K562 (cell line): ENCODE measurements at regions not wholly inside any gene's neighbourhood (a gene's known extent, or its start where the extent isn't known, plus 50 kb on each side); places are given as distances from the start of the nearest gene placed in this dataset.

ENCODE experiments used
- ATAC-seq: fragments of 200-7000 bp; cut with Tn5 transposase; 3 replicates; pipeline ENCODE4 v1.9.1; 2020; ENCODE audit warnings: moderate library complexity
- BruUV-seq: library from RNA; stranded (reverse); fragments of 400-500 nt; replicated peaks from 2 replicates; lab custom pipeline; 2021; lab: Mats Ljungman, UMichigan
- CTCF ChIA-PET: fragments of 300-600 bp; formaldehyde crosslinking; extraction: SDS; loops from one replicate; lab custom pipeline; 2021; ENCODE audit warnings: low intra/inter-chr PET ratio; lab: Yijun Ruan, JAX
- POLR2A ChIA-PET: fragments of 300-600, 350-650 bp; sonication (Branson Sonifier 250); formaldehyde crosslinking; extraction: SDS; loops from one replicate; lab custom pipeline; 2021; ENCODE audit warnings: antibody characterized with exemption, inconsistent platforms; lab: Yijun Ruan, JAX
- DNase-seq, 4 experiments: peaks; one replicate each; pipeline versions ENCODE4 v3.0.0 to v3.0.0-alpha.2; 2011 to 2018; ENCODE audit warnings: low spot score in 3 of 4, mixed read lengths in 3 of 4; ENCODE audit errors: extremely low read depth in 1 of 4
- FAIRE-seq: peaks from 2 replicates; lab custom pipeline; 2011; peaks lifted over from hg19 to GRCh38; lab: Jason Lieb, UNC
- H2AFZ ChIP-seq: 2 replicates; pipeline ENCODE4 v1.6.0; 2011; ENCODE audit warnings: low read depth, low read length, control low read depth, inconsistent platforms
- H3K27ac ChIP-seq: fragments of 200-600 bp; 3 replicates; pipeline ENCODE4 v1.8.0; 2011; ENCODE audit warnings: low read depth, mild to moderate bottlenecking, control low read depth, inconsistent platforms, low read length, moderate library complexity, mixed read lengths; ENCODE audit errors: extremely low read depth
- H3K27me3 ChIP-seq, 2 experiments: fragments of 300-600 bp in 1 of 2; 2 replicates in 1 of 2; 3 replicates in 1 of 2; pipeline versions ENCODE4 v1.6.0 to v1.8.0; 2011; ENCODE audit warnings: inconsistent platforms in 2 of 2, low read length in 2 of 2, mild to moderate bottlenecking in 1 of 2, mixed read lengths in 1 of 2, moderate library complexity in 1 of 2; ENCODE audit not compliant: control insufficient read depth in 2 of 2, insufficient read depth in 2 of 2
- H3K36me3 ChIP-seq: fragments of 300-600 bp; 3 replicates; pipeline ENCODE4 v1.8.0; 2011; ENCODE audit warnings: mild to moderate bottlenecking, low read length, inconsistent platforms; ENCODE audit not compliant: control insufficient read depth, insufficient read depth
- H3K4me1 ChIP-seq, 2 experiments: fragments of 200-600 bp in 1 of 2; replicated peaks in 1 of 2; 2 replicates in 1 of 2; 3 replicates in 1 of 2; pipeline versions ENCODE4 v1.5.1 to v1.8.0; 2011; ENCODE audit warnings: inconsistent platforms in 2 of 2, low read length in 2 of 2, mild to moderate bottlenecking in 1 of 2, mixed read lengths in 1 of 2, moderate library complexity in 1 of 2; ENCODE audit not compliant: control insufficient read depth in 2 of 2, insufficient read depth in 2 of 2
- H3K4me2 ChIP-seq: 2 replicates; pipeline ENCODE4 v1.6.1; 2011; ENCODE audit warnings: low read length, control low read depth, inconsistent platforms, mixed read lengths; ENCODE audit not compliant: insufficient read depth
- H3K4me3 ChIP-seq: fragments of 200-600 bp; sonication (generic), shearing (Covaris generic); 2 replicates; pipeline ENCODE4 v1.5.1; 2016; ENCODE audit warnings: control low read depth, inconsistent platforms
- H3K79me2 ChIP-seq: fragments of 200-600 bp; 3 replicates; pipeline ENCODE4 v1.8.0; 2011; ENCODE audit warnings: low read length, inconsistent platforms; ENCODE audit not compliant: control insufficient read depth, insufficient read depth
- H3K9ac ChIP-seq, 2 experiments: 2 replicates each; pipeline versions ENCODE4 v1.6.0 to v1.6.1; 2011; ENCODE audit warnings: low read depth in 2 of 2, low read length in 2 of 2, control low read depth in 1 of 2, inconsistent platforms in 1 of 2, mild to moderate bottlenecking in 1 of 2, mixed read lengths in 1 of 2; ENCODE audit not compliant: insufficient read depth in 1 of 2
- H3K9me1 ChIP-seq: one replicate; pipeline ENCODE4 v1.6.0; 2011; ENCODE audit warnings: inconsistent platforms, mild to moderate bottlenecking, low read length, moderate library complexity; ENCODE audit not compliant: control insufficient read depth, insufficient read depth
- H3K9me3 ChIP-seq: replicated peaks from 2 replicates; pipeline ENCODE4 v1.5.1; 2011; ENCODE audit warnings: low read depth, low read length, inconsistent platforms; ENCODE audit not compliant: control insufficient read depth, insufficient read depth
- H4K20me1 ChIP-seq: replicated peaks from 2 replicates; pipeline ENCODE4 v1.6.1; 2011; ENCODE audit warnings: low read length, inconsistent platforms, mixed read lengths; ENCODE audit not compliant: control insufficient read depth, insufficient read depth
- CREM ChIP-seq: IDR thresholded peaks from 2 replicates; pipeline ENCODE4 v1.6.1; 2014; ENCODE audit warnings: antibody characterized with exemption, low read depth
- DEAF1 ChIP-seq: fragments of 450-650 bp; formaldehyde crosslinking; IDR thresholded peaks from 2 replicates; pipeline ENCODE4 v1.4.0; 2020; ENCODE audit warnings: mild to moderate bottlenecking, moderate library complexity
- GATA2 ChIP-seq: sonication (generic); formaldehyde crosslinking; IDR thresholded peaks from 2 replicates; pipeline ENCODE4 v1.4.0; 2020; ENCODE audit warnings: mild to moderate bottlenecking, missing genetic modification reagents
- HMGXB4 ChIP-seq: sonication (generic); formaldehyde crosslinking; IDR thresholded peaks from 2 replicates; pipeline ENCODE4 v1.8.1; 2023; ENCODE audit warnings: mild to moderate bottlenecking, missing genetic modification reagents
- NBN ChIP-seq: fragments of 450-650 bp; IDR thresholded peaks from 2 replicates; pipeline ENCODE4 v1.6.1; 2016; ENCODE audit warnings: low read depth, mild to moderate bottlenecking
- POLR2H ChIP-seq: IDR thresholded peaks from 2 replicates; pipeline ENCODE4 v1.6.1; 2016; ENCODE audit warnings: missing genetic modification characterization, low read depth, mild to moderate bottlenecking, control low read depth, missing compliant biosample characterization, moderate library complexity
- TAF7 ChIP-seq: fragments of 450-650 bp; IDR thresholded peaks from 2 replicates; pipeline ENCODE4 v1.6.1; 2016; ENCODE audit warnings: missing genetic modification characterization, missing compliant biosample characterization
- YY1 ChIP-seq, 3 experiments: IDR thresholded peaks; 2 replicates each; pipeline ENCODE4 v1.6.1; 2011; ENCODE audit warnings: low read length in 2 of 3, mild to moderate bottlenecking in 2 of 3, moderate library complexity in 2 of 3, borderline replicate concordance in 1 of 3, control low read depth in 1 of 3, low read depth in 1 of 3; ENCODE audit not compliant: insufficient read depth in 3 of 3, insufficient replicate concordance in 2 of 3, control insufficient read depth in 1 of 3, insufficient read length in 1 of 3; ENCODE audit errors: extremely low read depth in 1 of 3
- WGBS: fragments of 100-300 bp; shearing (Covaris generic); methylation state at CpG from one replicate; pipeline ENCODE4 v1.1.6; 2016; ENCODE audit warnings: low coverage, mixed read lengths; ENCODE audit not compliant: insufficient coverage; ENCODE audit errors: missing lambda C conversion rate; 5-methylcytosine and 5-hydroxymethylcytosine counted together
- in situ Hi-C: fragments of 300-500 bp; cut with MboI; formaldehyde crosslinking; loops from 4 replicates; pipeline ENCODE4 v1.15.0; 2018; ENCODE audit warnings: inconsistent platforms, mixed read lengths
- intact Hi-C: fragments of 100-400 bp; cut with micrococcal nuclease; formaldehyde crosslinking; loops from 2 replicates; pipeline ENCODE4 v1.14.2; 2022

- BruUV-seq: no TSS peak
- FAIRE-seq: no peak
- no peaks in the 10 kb centered on the region for H4K20me1 ChIP-seq
- TF ChIP-seq CREM (no peak), HMGXB4 (CRISPR knock-in tag) (no peak), YY1 (IDR thresholded peaks at IDR 0.05; ENCODE audit: borderline replicate concordance in 1 of 3, control insufficient read depth in 1 of 3, extremely low read depth in 1 of 3, insufficient read depth in 3 of 3, insufficient read length in 1 of 3, insufficient replicate concordance in 2 of 3, low read depth in 1 of 3, low read length in 2 of 3) (no peak), DEAF1 (CRISPR knock-in tag) (no peak), GATA2 (CRISPR knock-in tag) (no peak), NBN (no peak), TAF7 (tag) (no peak), POLR2H (tag) (no peak)
- in situ Hi-C loops (no loop called here), intact Hi-C loops (no loop called here)
- WGBS: 2% methylated on average over 4 of the region's 4 CpGs
- no peak for DNase-seq
- H3K9me1 ChIP-seq: no peaks in the 10 kb centered on the region
- no peak overlapping the region for H3K27ac ChIP-seq
- no peak overlapping the region for H2AFZ ChIP-seq
- ATAC-seq: no peak
- ChIA-PET POLR2A (no interaction called here), CTCF (no interaction called here)
- no peaks in the 10 kb centered on the region for H3K27me3 ChIP-seq
- H3K4me3 ChIP-seq: no peak overlapping the region
- no peaks in the 10 kb centered on the region for H3K9me3 ChIP-seq
- H3K4me1 ChIP-seq: no peaks in the 10 kb centered on the region
- no peak overlapping the region for H3K4me2 ChIP-seq
- H3K36me3 ChIP-seq: no peaks in the 10 kb centered on the region
- no peaks in the 10 kb centered on the region for H3K79me2 ChIP-seq
- no peak overlapping the region for H3K9ac ChIP-seq
Measured at GRCh38 chr4:188433741-188434315, 294.6 kb downstream of the TRIML1 start.
